VCaP (cell line): ENCODE measurements at regions not wholly inside any gene's neighbourhood (a gene's known extent, or its start where the extent isn't known, plus 50 kb on each side); places are given as distances from the start of the nearest gene placed in this dataset.

Source experiments
- H3K27ac ChIP-seq: fragments of 450-650 bp; 2 replicates; pipeline ENCODE4 v1.5.1; 2017
- TF ChIP-seq, protein P1 (sequence below): fragments of 450-650 bp; conservative IDR thresholded peaks from 2 replicates; pipeline ENCODE4 v1.5.1; 2017; ENCODE audit warnings: mild to moderate bottlenecking, moderate library complexity

DNA sequence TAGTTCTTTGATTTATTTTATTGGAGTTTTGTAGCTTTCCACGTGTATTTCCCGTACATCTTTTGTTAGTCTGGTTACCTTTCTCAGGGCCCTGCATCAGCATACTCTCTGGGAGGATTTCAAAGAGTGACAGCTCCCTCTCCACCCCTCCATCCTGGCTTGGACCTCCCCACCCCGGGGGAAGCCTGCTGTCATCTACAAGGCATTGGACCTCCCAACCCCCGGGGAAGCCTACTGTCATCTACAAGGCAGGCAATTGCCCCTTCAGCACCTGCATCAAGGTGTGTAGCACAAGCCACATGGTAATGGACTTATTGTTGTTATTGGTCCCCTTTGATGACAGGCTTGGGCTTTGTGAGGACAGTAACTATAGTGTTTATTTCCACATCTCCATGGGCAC lies 390.1 kb downstream of the TCERG1L start:
- no peak overlapping the region for H3K27ac ChIP-seq
- TF ChIP-seq, protein P1, sequence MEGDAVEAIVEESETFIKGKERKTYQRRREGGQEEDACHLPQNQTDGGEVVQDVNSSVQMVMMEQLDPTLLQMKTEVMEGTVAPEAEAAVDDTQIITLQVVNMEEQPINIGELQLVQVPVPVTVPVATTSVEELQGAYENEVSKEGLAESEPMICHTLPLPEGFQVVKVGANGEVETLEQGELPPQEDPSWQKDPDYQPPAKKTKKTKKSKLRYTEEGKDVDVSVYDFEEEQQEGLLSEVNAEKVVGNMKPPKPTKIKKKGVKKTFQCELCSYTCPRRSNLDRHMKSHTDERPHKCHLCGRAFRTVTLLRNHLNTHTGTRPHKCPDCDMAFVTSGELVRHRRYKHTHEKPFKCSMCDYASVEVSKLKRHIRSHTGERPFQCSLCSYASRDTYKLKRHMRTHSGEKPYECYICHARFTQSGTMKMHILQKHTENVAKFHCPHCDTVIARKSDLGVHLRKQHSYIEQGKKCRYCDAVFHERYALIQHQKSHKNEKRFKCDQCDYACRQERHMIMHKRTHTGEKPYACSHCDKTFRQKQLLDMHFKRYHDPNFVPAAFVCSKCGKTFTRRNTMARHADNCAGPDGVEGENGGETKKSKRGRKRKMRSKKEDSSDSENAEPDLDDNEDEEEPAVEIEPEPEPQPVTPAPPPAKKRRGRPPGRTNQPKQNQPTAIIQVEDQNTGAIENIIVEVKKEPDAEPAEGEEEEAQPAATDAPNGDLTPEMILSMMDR: no peak

DNA sequence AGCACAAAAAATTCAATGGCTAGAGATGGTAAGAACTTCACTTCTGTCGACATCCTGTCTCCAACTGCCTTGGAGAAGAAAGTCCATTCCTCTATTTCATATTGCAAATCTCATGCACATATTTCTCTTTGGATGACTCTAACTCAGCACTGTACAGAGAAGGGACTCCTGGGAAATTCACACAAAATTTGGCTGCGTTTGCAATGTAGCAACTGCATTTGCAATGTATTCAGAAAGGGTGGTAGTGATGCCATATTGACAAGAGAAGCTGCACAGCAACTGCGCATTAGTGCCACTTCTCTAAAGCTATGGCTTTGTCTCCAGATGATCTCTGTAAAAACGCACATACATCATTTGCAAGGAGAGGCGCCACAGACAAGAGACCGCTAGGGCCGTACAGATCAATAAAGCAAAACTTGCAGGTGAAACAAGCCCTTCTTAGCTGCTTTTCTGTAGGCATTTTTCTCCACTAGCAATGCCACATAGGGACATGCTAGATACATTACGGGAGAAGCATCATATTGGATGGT lies 389.5 kb downstream of the TCERG1L start:
- TF ChIP-seq, protein P1: no peak
- no peak overlapping the region for H3K27ac ChIP-seq

DNA sequence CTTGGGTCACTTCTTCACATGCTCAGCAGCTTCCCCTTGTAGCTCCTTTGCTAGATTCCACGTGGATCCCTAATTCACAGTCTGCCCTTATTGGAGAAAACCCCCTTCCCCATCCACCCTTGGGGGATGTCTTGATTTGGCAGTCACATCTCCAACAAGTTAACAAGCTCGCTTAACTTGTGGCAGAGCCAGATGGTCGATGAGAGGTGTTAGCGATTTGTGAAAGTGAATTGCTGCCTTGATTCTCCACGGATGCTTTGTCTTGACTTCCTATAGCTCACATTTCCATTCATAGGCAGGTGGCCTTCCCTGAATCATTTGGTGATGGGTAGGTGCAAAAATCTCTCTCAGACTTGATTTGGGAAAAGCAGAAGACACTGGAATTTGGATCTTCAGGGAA lies 387.9 kb downstream of the TCERG1L start:
- no peak overlapping the region for H3K27ac ChIP-seq
- TF ChIP-seq, protein P1: no peak

DNA sequence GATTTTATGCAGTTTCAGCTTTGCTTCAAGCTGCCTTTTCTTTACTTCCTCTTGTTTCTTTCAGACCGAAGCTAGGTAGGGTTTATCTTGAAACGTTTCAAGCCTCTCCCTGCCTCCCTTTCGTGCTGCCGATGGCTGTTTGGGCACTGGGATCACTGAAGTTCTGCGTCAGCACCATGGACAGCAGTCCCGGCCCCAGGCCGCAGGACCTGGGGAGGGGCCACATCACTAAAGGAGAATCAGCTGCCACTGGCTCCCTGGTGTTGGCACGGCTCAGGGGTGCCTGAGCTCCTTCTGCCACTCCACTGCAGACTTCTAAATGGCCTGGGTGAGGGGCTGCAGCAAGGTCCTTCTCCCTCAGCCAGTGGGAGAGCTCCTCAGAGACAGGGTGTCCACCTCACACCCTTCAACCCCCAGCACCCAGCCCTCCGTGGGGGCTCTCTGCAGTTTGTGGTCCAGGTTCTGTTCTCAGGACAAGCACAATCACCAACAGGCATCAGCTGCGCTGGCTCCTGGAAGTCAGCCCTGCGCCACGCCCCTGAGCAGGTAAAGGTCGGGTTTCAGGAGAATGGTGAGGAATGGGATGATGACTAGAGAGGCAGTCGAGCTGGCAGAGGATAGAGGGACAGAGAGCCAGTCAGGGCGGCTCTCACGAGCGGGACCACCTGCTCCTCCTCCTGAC lies 387.2 kb downstream of the TCERG1L start:
- TF ChIP-seq, protein P1: no peak
- H3K27ac ChIP-seq: no peak overlapping the region

DNA sequence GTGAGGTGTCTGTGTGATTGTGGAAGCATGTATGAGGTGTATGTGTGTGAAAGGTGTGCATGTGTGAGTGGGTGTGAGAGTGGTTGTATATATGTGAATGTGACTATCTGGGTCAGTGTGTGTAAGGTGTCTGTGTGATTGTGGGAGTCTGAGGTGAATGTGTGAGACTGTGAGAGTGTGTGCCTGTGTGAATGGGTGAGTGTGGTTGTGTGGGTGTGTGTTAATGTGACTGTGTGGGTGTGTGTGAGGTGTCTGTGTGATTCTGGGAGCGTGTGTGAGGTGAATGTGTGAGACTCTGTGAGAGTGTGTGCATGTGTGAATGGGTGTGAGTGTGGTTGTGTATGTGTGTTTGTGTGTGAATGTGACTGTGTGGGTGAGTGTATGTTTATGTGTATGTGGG lies 385.1 kb downstream of the TCERG1L start:
- no peak overlapping the region for H3K27ac ChIP-seq
- TF ChIP-seq, protein P1: no peak

DNA sequence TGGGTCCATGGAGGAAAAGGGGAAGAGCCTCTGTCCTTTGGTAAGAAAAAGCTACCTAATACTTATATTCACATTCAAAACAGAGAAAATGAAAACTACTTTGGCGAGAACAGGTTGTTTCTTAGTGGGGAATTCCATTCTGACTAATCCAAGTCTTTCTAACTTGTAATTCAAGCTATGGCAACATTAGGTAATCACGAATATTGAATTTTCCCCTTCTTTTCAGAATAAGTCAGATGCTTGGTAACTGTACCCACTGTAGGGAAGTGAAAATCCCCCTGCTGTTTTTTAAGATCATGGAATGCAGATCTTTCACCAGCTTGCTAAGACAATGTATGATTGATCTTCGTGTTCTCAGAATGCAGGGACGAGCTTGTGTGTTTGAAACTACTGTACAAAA lies 384.4 kb downstream of the TCERG1L start:
- TF ChIP-seq, protein P1: no peak
- no peak overlapping the region for H3K27ac ChIP-seq

DNA sequence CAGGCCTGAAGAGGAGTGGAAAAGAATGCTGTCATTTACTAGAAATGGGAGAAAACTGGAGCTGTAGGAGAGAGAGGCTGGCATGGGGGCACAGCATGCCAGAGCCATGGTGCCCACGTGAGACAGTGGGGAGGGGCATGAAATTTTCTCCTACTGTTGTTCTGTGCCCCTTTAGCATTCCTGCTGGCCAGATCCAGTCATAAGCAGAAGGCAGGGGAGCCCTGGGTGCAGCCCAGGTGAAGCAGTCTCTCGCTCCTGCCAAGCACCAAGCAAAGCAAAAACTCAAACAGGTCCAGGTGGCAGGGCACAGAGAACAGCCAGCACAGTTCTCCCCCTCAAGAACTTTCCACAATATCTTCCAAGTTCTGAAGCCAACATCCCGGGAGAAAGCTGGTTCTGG lies 383.2 kb downstream of the TCERG1L start:
- TF ChIP-seq, protein P1: no peak

More for the DNA sequence above, 383.2 kb downstream of the TCERG1L start:
- no peak overlapping the region for H3K27ac ChIP-seq
